ENCODE measurements at regions not wholly inside any gene's neighbourhood (a gene's known extent, or its start where the extent isn't known, plus 50 kb on each side); places are given as distances from the start of the nearest gene placed in this dataset.
"Not testable (repeated sequence)": the region's sequence is repeated elsewhere in the genome, so short reads cannot be mapped to it uniquely, and the experiment has no call there.

DNA sequence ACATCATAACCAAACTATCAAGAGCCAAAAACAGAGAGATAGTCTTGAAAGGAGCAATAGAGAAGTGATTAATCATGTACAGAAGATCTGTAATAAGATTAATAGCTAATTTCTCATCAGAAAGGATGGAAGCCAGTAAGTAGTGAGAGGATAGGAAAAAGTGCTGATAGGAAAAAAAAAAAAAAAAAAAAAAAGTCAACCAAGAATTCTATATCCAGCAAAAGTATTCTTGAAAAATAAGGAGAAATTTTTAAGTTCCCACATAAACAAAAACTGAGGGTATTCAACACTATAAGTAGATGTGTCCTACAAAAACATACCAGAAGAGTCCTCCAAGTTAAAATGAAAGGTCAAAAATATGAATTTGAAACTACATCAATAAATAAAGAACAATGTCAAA, 218.7 kb upstream of the GPC6 start:
- H3K4me1 ChIP-seq (ENCODE audit: control insufficient read depth, insufficient read depth, low read length, unreplicated experiment): no peaks in the 10 kb centered on the region

DNA sequence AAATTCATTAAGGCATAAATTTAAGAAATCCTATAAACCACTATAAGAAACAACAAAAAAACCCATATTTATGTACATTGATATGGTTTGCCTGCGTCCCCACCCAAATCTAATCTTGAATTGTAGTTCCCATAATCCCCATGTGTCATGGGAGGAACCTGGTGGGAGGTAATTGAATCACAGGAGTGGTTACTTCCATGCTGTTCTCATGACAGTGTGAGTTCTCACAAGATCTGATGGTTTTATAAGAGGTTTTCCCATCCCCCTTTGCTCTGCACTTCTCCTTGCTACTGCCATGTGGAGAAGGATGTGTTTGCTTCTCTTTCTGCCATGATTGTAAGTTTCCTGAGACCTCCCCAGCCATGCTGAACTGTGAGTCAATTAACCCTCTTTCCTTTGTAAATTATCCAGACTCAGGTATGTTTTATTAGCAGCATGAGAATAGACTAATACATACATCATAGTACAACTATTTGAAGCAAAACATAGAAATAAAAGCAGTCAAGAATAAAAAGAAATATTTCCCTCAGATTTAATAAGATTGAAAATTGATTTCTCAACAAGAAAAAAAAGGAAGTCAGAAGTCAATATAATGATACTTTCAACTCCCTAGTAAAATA, 209.0 kb upstream of the GPC6 start:
- H3K27me3 ChIP-seq (ENCODE audit: insufficient read depth, low read length): no peaks in the 10 kb centered on the region
- H3K79me2 ChIP-seq (ENCODE audit: control insufficient read depth, insufficient read depth, low read length, unreplicated experiment): no peaks in the 10 kb centered on the region
- H3K4me3 ChIP-seq (ENCODE audit: low read depth, low read length): no peak overlapping the region
- no peaks in the 10 kb centered on the region for H3K36me3 ChIP-seq (ENCODE audit: insufficient read depth, low read length)
- no peaks in the 10 kb centered on the region for H3K4me1 ChIP-seq (ENCODE audit: control insufficient read depth, insufficient read depth, low read length, unreplicated experiment)
- no peak overlapping the region for H2AFZ ChIP-seq (ENCODE audit: low read length, unreplicated experiment)
- H3K27ac ChIP-seq (ENCODE audit: low read depth, low read length): no peak overlapping the region

More for the DNA sequence above, 218.7 kb upstream of the GPC6 start:
- H3K4me3 ChIP-seq (ENCODE audit: low read depth, low read length): no peak overlapping the region
- H3K36me3 ChIP-seq (ENCODE audit: insufficient read depth, low read length): no peaks in the 10 kb centered on the region
- H3K27me3 ChIP-seq (ENCODE audit: insufficient read depth, low read length): no peaks in the 10 kb centered on the region
- H3K27ac ChIP-seq (ENCODE audit: low read depth, low read length): no peak overlapping the region
- no peak overlapping the region for H2AFZ ChIP-seq (ENCODE audit: low read length, unreplicated experiment)
- no peaks in the 10 kb centered on the region for H3K79me2 ChIP-seq (ENCODE audit: control insufficient read depth, insufficient read depth, low read length, unreplicated experiment)

DNA sequence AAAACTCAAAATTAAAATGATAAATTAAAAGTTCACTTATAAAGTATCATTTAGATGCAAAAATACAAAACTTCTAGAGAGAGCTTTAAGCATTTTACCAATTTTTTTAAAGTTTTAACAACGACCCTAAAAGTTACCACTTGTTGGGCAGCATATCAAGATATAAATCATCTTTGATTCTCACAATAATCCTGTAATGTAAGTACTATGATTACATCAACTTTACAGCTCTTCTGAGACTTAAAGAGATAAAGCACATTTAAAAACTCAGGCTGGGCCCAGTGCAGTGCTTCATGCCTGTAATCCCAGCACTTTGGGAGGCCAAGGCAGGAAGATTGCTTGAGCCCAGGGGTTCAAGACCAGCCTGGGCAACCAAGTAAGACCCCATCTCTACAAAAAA, 202.7 kb upstream of the GPC6 start:
- no peaks in the 10 kb centered on the region for H3K79me2 ChIP-seq (ENCODE audit: control insufficient read depth, insufficient read depth, low read length, unreplicated experiment)
- H3K27ac ChIP-seq (ENCODE audit: low read depth, low read length): no peak overlapping the region
- no peaks in the 10 kb centered on the region for H3K4me1 ChIP-seq (ENCODE audit: control insufficient read depth, insufficient read depth, low read length, unreplicated experiment)
- H3K27me3 ChIP-seq (ENCODE audit: insufficient read depth, low read length): no peaks in the 10 kb centered on the region
- H3K4me3 ChIP-seq (ENCODE audit: low read depth, low read length): no peak overlapping the region
- H2AFZ ChIP-seq (ENCODE audit: low read length, unreplicated experiment): no peak overlapping the region
- H3K36me3 ChIP-seq (ENCODE audit: insufficient read depth, low read length): no peaks in the 10 kb centered on the region

GRCh38 chr13:93025984-93026383, 200.6 kb upstream of the GPC6 start:
- H2AFZ ChIP-seq (ENCODE audit: low read length, unreplicated experiment): no peak overlapping the region
- no peak overlapping the region for H3K4me3 ChIP-seq (ENCODE audit: low read depth, low read length)
- H3K79me2 ChIP-seq (ENCODE audit: control insufficient read depth, insufficient read depth, low read length, unreplicated experiment): no peaks in the 10 kb centered on the region
- no peaks in the 10 kb centered on the region for H3K27me3 ChIP-seq (ENCODE audit: insufficient read depth, low read length)
- no peaks in the 10 kb centered on the region for H3K36me3 ChIP-seq (ENCODE audit: insufficient read depth, low read length)
- H3K4me1 ChIP-seq (ENCODE audit: control insufficient read depth, insufficient read depth, low read length, unreplicated experiment): no peaks in the 10 kb centered on the region
- no peak overlapping the region for H3K27ac ChIP-seq (ENCODE audit: low read depth, low read length)

- Histone ChIP-seq H3K36me3 (ENCODE audit: insufficient read depth, low read length) (no peaks in the 10 kb centered on the region), H3K4me1 (ENCODE audit: control insufficient read depth, insufficient read depth, low read length, unreplicated experiment) (no peaks in the 10 kb centered on the region)
Measured at GRCh38 chr13:93029536-93029935, 197.1 kb upstream of the GPC6 start.

DNA sequence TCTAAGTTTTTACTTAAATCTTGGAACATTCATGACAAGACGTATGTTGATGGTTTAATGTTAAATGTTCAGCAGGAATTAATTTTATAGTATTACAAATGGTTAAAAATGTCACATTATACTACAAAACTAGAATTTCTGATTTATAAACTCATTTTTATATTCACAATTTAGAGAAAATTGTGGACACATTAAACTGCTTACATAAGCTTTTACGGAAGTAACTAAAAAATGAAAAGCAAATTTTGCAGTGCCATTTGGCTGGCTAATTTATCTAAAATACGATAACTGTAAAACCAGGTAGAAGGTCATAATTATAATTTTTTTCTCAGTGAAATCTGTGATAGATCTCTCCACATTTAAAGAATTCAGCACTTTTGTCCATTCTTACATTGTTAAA, 190.2 kb upstream of the GPC6 start:
- Histone ChIP-seq H3K27me3 (ENCODE audit: insufficient read depth, low read length) (no peaks in the 10 kb centered on the region), H3K36me3 (ENCODE audit: insufficient read depth, low read length) (no peaks in the 10 kb centered on the region), H3K79me2 (ENCODE audit: control insufficient read depth, insufficient read depth, low read length, unreplicated experiment) (no peaks in the 10 kb centered on the region), H3K27ac (ENCODE audit: low read depth, low read length) (no peak overlapping the region), H2AFZ (ENCODE audit: low read length, unreplicated experiment) (no peak overlapping the region), H3K4me3 (ENCODE audit: low read depth, low read length) (no peak overlapping the region), H3K4me1 (ENCODE audit: control insufficient read depth, insufficient read depth, low read length, unreplicated experiment) (no peaks in the 10 kb centered on the region)

More at GRCh38 chr13:93029536-93029935, 197.1 kb upstream of the GPC6 start:
- Histone ChIP-seq H3K27ac (ENCODE audit: low read depth, low read length) (peak overlapping the region; percentile 39), H3K27me3 (ENCODE audit: insufficient read depth, low read length) (no peaks in the 10 kb centered on the region), H3K4me3 (ENCODE audit: low read depth, low read length) (no peak overlapping the region), H2AFZ (ENCODE audit: low read length, unreplicated experiment) (no peak overlapping the region), H3K79me2 (ENCODE audit: control insufficient read depth, insufficient read depth, low read length, unreplicated experiment) (no peaks in the 10 kb centered on the region)

DNA sequence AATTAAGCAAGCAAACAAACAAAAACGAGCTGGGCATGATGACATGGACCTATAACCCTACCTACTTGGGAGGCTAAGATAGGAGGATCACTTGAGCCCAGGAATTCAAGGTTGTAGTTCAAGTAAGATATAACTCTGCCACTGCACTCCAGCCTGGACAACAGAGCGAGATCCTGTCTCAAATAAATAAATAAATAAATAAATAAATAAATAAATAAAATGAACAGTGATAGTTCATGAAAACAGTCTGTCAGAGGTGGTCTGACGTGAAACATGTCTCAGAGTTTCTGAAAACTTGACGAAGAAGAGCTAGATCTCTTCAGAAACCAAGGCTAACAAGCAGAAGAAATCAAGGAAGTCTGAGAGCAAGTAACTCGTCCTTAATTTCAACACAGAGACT, 188.8 kb upstream of the GPC6 start:
- Histone ChIP-seq H2AFZ (ENCODE audit: low read length, unreplicated experiment) (no peak overlapping the region), H3K4me3 (ENCODE audit: low read depth, low read length) (no peak overlapping the region), H3K27ac (ENCODE audit: low read depth, low read length) (no peak overlapping the region), H3K36me3 (ENCODE audit: insufficient read depth, low read length) (no peaks in the 10 kb centered on the region), H3K27me3 (ENCODE audit: insufficient read depth, low read length) (no peaks in the 10 kb centered on the region), H3K79me2 (ENCODE audit: control insufficient read depth, insufficient read depth, low read length, unreplicated experiment) (no peaks in the 10 kb centered on the region), H3K4me1 (ENCODE audit: control insufficient read depth, insufficient read depth, low read length, unreplicated experiment) (no peaks in the 10 kb centered on the region)

DNA sequence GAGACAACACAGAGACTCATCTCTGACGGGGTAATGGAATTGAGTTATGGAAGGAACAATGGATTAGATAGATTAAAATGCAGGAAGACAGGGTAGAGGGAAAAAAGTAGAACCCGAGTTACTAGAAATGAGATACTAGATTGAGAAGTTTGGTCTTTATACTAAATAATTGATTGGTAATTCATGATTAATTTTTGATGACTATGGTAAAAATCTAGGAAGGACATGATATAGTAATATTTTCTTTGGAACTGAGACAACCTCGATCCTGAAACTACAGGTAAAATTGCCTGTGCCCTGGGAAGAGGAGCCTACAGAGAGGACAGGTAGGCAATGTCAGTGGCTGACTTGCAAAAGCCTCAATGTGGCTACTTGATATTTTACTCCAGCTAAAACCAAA, 188.4 kb upstream of the GPC6 start:
- Histone ChIP-seq H3K79me2 (ENCODE audit: control insufficient read depth, insufficient read depth, low read length, unreplicated experiment) (no peaks in the 10 kb centered on the region), H3K36me3 (ENCODE audit: insufficient read depth, low read length) (no peaks in the 10 kb centered on the region), H3K4me1 (ENCODE audit: control insufficient read depth, insufficient read depth, low read length, unreplicated experiment) (no peaks in the 10 kb centered on the region), H3K27me3 (ENCODE audit: insufficient read depth, low read length) (no peaks in the 10 kb centered on the region), H3K4me3 (ENCODE audit: low read depth, low read length) (no peak overlapping the region), H3K27ac (ENCODE audit: low read depth, low read length) (no peak overlapping the region), H2AFZ (ENCODE audit: low read length, unreplicated experiment) (no peak overlapping the region)

DNA sequence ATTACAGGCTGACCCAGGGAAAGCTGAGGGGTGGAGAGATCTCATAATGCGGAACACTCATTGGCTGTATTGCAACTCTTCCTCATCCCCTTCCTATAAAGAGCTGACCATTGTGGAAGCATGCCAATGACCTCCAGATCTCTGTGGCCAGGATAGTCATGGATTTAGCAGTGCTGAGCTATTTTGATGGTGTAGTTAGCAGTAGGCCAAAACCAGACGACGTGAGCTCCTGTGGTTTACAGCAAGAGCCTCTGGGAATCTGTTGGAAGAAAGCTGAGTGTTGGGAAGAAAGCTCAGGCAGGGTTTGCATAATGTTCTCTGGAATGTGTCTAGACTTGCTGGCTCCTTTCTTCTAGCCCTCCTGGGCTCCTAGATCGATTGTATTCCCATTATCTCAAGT, 187.5 kb upstream of the GPC6 start:
- H3K36me3 ChIP-seq (ENCODE audit: insufficient read depth, low read length): no peaks in the 10 kb centered on the region
- no peaks in the 10 kb centered on the region for H3K79me2 ChIP-seq (ENCODE audit: control insufficient read depth, insufficient read depth, low read length, unreplicated experiment)
- H3K27ac ChIP-seq (ENCODE audit: low read depth, low read length): no peak overlapping the region
- no peak overlapping the region for H3K4me3 ChIP-seq (ENCODE audit: low read depth, low read length)
- no peaks in the 10 kb centered on the region for H3K4me1 ChIP-seq (ENCODE audit: control insufficient read depth, insufficient read depth, low read length, unreplicated experiment)
- no peak overlapping the region for H2AFZ ChIP-seq (ENCODE audit: low read length, unreplicated experiment)
- no peaks in the 10 kb centered on the region for H3K27me3 ChIP-seq (ENCODE audit: insufficient read depth, low read length)

- not testable (repeated sequence) for H3K36me3 ChIP-seq (ENCODE audit: insufficient read depth, low read length); H3K79me2 ChIP-seq (ENCODE audit: control insufficient read depth, insufficient read depth, low read length, unreplicated experiment)
Measured at GRCh38 chr13:93041566-93041965, 185.0 kb upstream of the GPC6 start.

GRCh38 chr13:93045836-93046235, 180.8 kb upstream of the GPC6 start:
- no peaks in the 10 kb centered on the region for H3K4me1 ChIP-seq (ENCODE audit: control insufficient read depth, insufficient read depth, low read length, unreplicated experiment)
- H2AFZ ChIP-seq (ENCODE audit: low read length, unreplicated experiment): no peak overlapping the region
- H3K27ac ChIP-seq (ENCODE audit: low read depth, low read length): no peak overlapping the region
- no peak overlapping the region for H3K4me3 ChIP-seq (ENCODE audit: low read depth, low read length)
- no peaks in the 10 kb centered on the region for H3K79me2 ChIP-seq (ENCODE audit: control insufficient read depth, insufficient read depth, low read length, unreplicated experiment)
- no peaks in the 10 kb centered on the region for H3K36me3 ChIP-seq (ENCODE audit: insufficient read depth, low read length)
- no peaks in the 10 kb centered on the region for H3K27me3 ChIP-seq (ENCODE audit: insufficient read depth, low read length)

More at GRCh38 chr13:93041566-93041965, 185.0 kb upstream of the GPC6 start:
- H3K27me3 ChIP-seq (ENCODE audit: insufficient read depth, low read length); H3K27ac ChIP-seq (ENCODE audit: low read depth, low read length); H3K4me1 ChIP-seq (ENCODE audit: control insufficient read depth, insufficient read depth, low read length, unreplicated experiment); H3K4me3 ChIP-seq (ENCODE audit: low read depth, low read length); H2AFZ ChIP-seq (ENCODE audit: low read length, unreplicated experiment): not testable (repeated sequence)

Measured in ACC112 (cell line).